ENCODE measurements at regions not wholly inside any gene's neighbourhood (a gene's known extent, or its start where the extent isn't known, plus 50 kb on each side); places are given as distances from the start of the nearest gene placed in this dataset.
"Not testable (repeated sequence)": the region's sequence is repeated elsewhere in the genome, so short reads cannot be mapped to it uniquely, and the experiment has no call there.

DNA sequence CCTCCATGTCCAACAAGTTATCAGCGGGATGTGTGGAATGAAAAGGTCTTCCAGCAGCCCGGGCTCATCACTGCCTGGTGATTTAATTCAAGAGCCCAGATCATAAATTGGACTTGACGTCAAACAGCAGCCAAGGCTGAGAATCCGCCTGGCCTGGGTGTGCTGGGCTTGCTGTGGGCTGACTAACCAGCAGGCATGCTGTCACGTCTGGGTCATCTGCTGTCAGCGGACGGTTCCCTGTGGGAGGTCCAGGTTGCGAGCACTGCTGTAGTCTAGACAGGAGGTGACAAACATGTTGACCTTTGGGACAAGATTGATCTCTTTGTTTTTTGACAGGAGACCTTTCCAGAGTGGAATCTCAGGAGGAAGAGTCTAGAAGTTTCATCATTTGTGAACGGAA, 289.7 kb downstream of the OSTF1 start:
- Histone ChIP-seq H3K9ac (ENCODE audit: low read depth, low read length) (no peak overlapping the region), H3K27ac (ENCODE audit: low read depth, low read length) (no peak overlapping the region), H3K36me3 (ENCODE audit: insufficient read depth, low read length) (no peaks in the 10 kb centered on the region), H3K27me3 (ENCODE audit: insufficient read depth, low read length) (no peaks in the 10 kb centered on the region), H3K9me3 (ENCODE audit: insufficient read depth, low read depth, low read length) (peaks cover 15% of the 10 kb centered on the region), H3K4me3 (ENCODE audit: low read length) (no peak overlapping the region), H3K4me1 (ENCODE audit: insufficient read depth, low read length) (no peaks in the 10 kb centered on the region)
- 90% methylated on average over 9 of the region's 9 CpGs for WGBS

GRCh38 chr9:75378926-75379325, 290.6 kb downstream of the OSTF1 start:
- Histone ChIP-seq H3K9me3 (ENCODE audit: insufficient read depth, low read depth, low read length) (peaks cover 23% of the 10 kb centered on the region), H3K27ac (ENCODE audit: low read depth, low read length) (no peak overlapping the region), H3K27me3 (ENCODE audit: insufficient read depth, low read length) (no peaks in the 10 kb centered on the region), H3K4me3 (ENCODE audit: low read length) (no peak overlapping the region), H3K36me3 (ENCODE audit: insufficient read depth, low read length) (no peaks in the 10 kb centered on the region), H3K4me1 (ENCODE audit: insufficient read depth, low read length) (no peaks in the 10 kb centered on the region), H3K9ac (ENCODE audit: low read depth, low read length) (no peak overlapping the region)
- 88% methylated on average over 1 of the region's 1 CpG for WGBS

- peaks cover 46% of the 10 kb centered on the region for H3K9me3 ChIP-seq (ENCODE audit: insufficient read depth, low read depth, low read length)
- no peak overlapping the region for H3K27ac ChIP-seq (ENCODE audit: low read depth, low read length)
- H3K4me3 ChIP-seq (ENCODE audit: low read length) = no peak overlapping the region
- no peaks in the 10 kb centered on the region for H3K27me3 ChIP-seq (ENCODE audit: insufficient read depth, low read length)
- 92% methylated on average over 2 of the region's 2 CpGs for WGBS
- peaks cover 7% of the 10 kb centered on the region; the same call in 1 of the 2 replicates for H3K36me3 ChIP-seq (ENCODE audit: insufficient read depth, low read length)
- no peak overlapping the region for H3K9ac ChIP-seq (ENCODE audit: low read depth, low read length)
- no peaks in the 10 kb centered on the region for H3K4me1 ChIP-seq (ENCODE audit: insufficient read depth, low read length)
Observed at GRCh38 chr9:75382126-75382525, 293.8 kb downstream of the OSTF1 start.

GRCh38 chr9:75383420-75384034, 295.2 kb downstream of the OSTF1 start:
- not testable (repeated sequence) for H3K36me3 ChIP-seq (ENCODE audit: insufficient read depth, low read length); H3K4me3 ChIP-seq (ENCODE audit: low read length); H3K9ac ChIP-seq (ENCODE audit: low read depth, low read length); H3K4me1 ChIP-seq (ENCODE audit: insufficient read depth, low read length); H3K27me3 ChIP-seq (ENCODE audit: insufficient read depth, low read length)
- Histone ChIP-seq H3K9me3 (ENCODE audit: insufficient read depth, low read depth, low read length) (peaks cover 46% of the 10 kb centered on the region), H3K27ac (ENCODE audit: low read depth, low read length) (peak overlapping the region; percentile 99)
- 81% methylated on average over 1 of the region's 1 CpG for WGBS

DNA sequence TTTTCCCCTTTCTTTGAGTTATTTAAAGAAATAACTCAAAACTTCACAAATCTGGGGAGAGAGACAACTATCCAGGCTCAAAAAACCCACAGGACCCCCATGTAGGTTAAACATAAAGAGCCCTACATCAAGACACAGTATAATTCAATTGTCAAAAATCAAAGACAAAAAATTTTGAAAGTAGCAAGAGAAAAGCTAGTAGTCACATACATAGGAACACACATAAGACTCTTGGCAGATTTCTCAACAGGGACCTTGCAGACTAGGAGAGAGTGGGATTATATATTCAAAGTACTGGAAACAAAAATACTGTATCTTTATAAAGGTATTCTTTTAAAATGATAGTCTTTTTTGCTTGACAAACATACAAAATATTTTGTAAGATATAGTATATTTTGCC, 296.9 kb downstream of the OSTF1 start:
- no peak overlapping the region for H3K27ac ChIP-seq (ENCODE audit: low read depth, low read length)
- H3K27me3 ChIP-seq (ENCODE audit: insufficient read depth, low read length) = no peaks in the 10 kb centered on the region
- no peaks in the 10 kb centered on the region for H3K4me1 ChIP-seq (ENCODE audit: insufficient read depth, low read length)
- H3K9me3 ChIP-seq (ENCODE audit: insufficient read depth, low read depth, low read length) = peaks cover 45% of the 10 kb centered on the region
- H3K4me3 ChIP-seq (ENCODE audit: low read length) = no peak overlapping the region
- no peak overlapping the region for H3K9ac ChIP-seq (ENCODE audit: low read depth, low read length)
- peaks cover 7% of the 10 kb centered on the region; the same call in 1 of the 2 replicates for H3K36me3 ChIP-seq (ENCODE audit: insufficient read depth, low read length)

DNA sequence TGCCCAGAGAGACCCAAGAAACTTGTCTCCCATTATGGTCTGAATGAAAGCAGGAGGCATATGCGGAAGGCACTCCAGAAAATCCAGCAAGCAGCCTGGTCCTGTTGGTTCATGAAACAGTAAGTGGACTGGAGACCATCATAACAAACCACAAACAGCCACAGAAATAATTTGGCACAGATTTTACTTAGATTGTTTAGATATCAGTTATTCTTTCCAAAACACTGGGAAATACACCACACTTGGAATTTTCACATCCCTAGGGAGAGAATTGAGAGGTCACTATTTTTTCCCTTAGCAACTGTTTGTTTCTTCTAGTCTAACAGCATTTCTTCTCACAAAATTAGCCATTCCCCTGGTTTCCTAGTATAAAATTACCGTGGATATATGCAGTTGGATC, 300.8 kb downstream of the OSTF1 start:
- Histone ChIP-seq H3K27me3 (ENCODE audit: insufficient read depth, low read length) (no peaks in the 10 kb centered on the region), H3K36me3 (ENCODE audit: insufficient read depth, low read length) (peaks cover 5% of the 10 kb centered on the region; the same call in 1 of the 2 replicates), H3K9me3 (ENCODE audit: insufficient read depth, low read depth, low read length) (peaks cover 21% of the 10 kb centered on the region), H3K4me3 (ENCODE audit: low read length) (no peak overlapping the region), H3K4me1 (ENCODE audit: insufficient read depth, low read length) (no peaks in the 10 kb centered on the region), H3K9ac (ENCODE audit: low read depth, low read length) (no peak overlapping the region), H3K27ac (ENCODE audit: low read depth, low read length) (no peak overlapping the region)
- WGBS = 88% methylated on average over 2 of the region's 2 CpGs

DNA sequence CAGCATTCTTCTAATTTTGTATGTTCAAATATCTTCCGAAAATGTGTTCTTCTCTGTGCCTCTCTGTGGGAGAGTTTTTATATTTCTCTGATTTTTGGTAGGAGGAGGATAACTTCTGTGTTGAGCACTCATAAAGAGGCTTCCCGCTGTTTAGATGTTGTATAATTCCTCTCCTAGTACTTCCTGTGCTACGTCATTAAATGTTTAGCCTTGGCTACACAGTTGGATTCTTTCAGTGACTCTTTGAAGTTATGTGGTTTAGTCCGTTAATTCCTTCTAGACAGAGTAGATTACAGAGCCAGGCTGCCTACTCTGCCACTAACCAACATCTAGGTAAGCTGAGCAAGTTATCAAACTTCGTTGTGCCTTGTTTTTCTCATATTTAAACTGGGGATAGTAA, 302.6 kb downstream of the OSTF1 start:
- no peak overlapping the region for H3K27ac ChIP-seq (ENCODE audit: low read depth, low read length)
- no peak overlapping the region for H3K9ac ChIP-seq (ENCODE audit: low read depth, low read length)
- H3K4me3 ChIP-seq (ENCODE audit: low read length) = no peak overlapping the region
- 93% methylated on average over 5 of the region's 5 CpGs for WGBS
- H3K9me3 ChIP-seq (ENCODE audit: insufficient read depth, low read depth, low read length) = peaks cover 3% of the 10 kb centered on the region; the same call in 1 of the 2 replicates
- H3K36me3 ChIP-seq (ENCODE audit: insufficient read depth, low read length) = no peaks in the 10 kb centered on the region
- no peaks in the 10 kb centered on the region for H3K4me1 ChIP-seq (ENCODE audit: insufficient read depth, low read length)
- no peaks in the 10 kb centered on the region for H3K27me3 ChIP-seq (ENCODE audit: insufficient read depth, low read length)

DNA sequence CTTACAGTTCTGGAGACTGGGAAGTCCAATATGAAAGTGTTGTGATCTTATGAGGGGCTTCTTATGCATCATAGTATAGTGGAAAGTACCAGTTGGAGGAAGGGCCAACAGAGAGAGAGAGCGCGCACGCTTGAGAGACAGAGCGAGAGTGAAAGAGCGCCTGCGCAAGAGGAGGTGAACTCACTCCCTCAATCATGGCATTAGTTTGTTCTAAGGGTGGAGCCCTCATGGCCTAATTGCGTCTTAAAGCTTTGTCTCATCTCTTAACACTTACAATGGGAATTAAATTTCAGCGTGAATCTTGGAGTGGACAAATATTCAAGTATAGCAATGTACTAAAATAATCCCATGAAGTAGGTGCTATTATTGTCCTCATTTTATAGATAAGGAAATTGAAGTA, 303.2 kb downstream of the OSTF1 start:
- Histone ChIP-seq H3K27ac (ENCODE audit: low read depth, low read length) (no peak overlapping the region), H3K4me1 (ENCODE audit: insufficient read depth, low read length) (no peaks in the 10 kb centered on the region), H3K9ac (ENCODE audit: low read depth, low read length) (no peak overlapping the region), H3K4me3 (ENCODE audit: low read length) (no peak overlapping the region), H3K27me3 (ENCODE audit: insufficient read depth, low read length) (no peaks in the 10 kb centered on the region), H3K9me3 (ENCODE audit: insufficient read depth, low read depth, low read length) (no peaks in the 10 kb centered on the region; the same call in 1 of the 2 replicates), H3K36me3 (ENCODE audit: insufficient read depth, low read length) (no peaks in the 10 kb centered on the region)
- 99% methylated on average over 6 of the region's 8 CpGs for WGBS

GRCh38 chr9:75395336-75395735, 307.0 kb downstream of the OSTF1 start:
- Histone ChIP-seq H3K36me3 (ENCODE audit: insufficient read depth, low read length) (no peaks in the 10 kb centered on the region), H3K9me3 (ENCODE audit: insufficient read depth, low read depth, low read length) (no peaks in the 10 kb centered on the region), H3K27me3 (ENCODE audit: insufficient read depth, low read length) (no peaks in the 10 kb centered on the region), H3K4me1 (ENCODE audit: insufficient read depth, low read length) (no peaks in the 10 kb centered on the region), H3K27ac (ENCODE audit: low read depth, low read length) (no peak overlapping the region), H3K9ac (ENCODE audit: low read depth, low read length) (no peak overlapping the region), H3K4me3 (ENCODE audit: low read length) (no peak overlapping the region)

DNA sequence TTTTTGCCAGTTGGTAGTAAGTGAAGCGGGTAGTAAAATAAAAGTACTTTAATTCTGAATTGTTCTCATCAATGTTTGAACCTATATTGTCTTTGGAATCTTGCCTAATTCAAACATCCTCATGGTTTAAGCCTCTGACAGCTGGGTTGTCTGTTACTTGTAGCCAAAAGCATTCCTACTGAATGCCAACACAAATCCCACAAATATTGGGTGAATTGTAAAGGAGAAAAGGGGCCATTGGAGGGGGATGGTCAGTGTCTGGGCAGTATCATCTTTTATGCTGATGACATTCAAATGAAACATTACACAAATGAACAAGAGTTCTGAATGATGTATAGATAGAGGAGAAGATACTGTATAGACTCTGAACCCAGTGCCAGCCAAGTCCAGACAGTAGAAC, 309.5 kb downstream of the OSTF1 start:
- no peak overlapping the region for H3K4me3 ChIP-seq (ENCODE audit: low read length)
- WGBS = no CpG with 5 or more reads among the region's 1 CpG
- H3K27ac ChIP-seq (ENCODE audit: low read depth, low read length) = no peak overlapping the region
- no peaks in the 10 kb centered on the region for H3K9me3 ChIP-seq (ENCODE audit: insufficient read depth, low read depth, low read length)
- H3K9ac ChIP-seq (ENCODE audit: low read depth, low read length) = no peak overlapping the region
- no peaks in the 10 kb centered on the region for H3K4me1 ChIP-seq (ENCODE audit: insufficient read depth, low read length)
- H3K27me3 ChIP-seq (ENCODE audit: insufficient read depth, low read length) = no peaks in the 10 kb centered on the region
- no peaks in the 10 kb centered on the region for H3K36me3 ChIP-seq (ENCODE audit: insufficient read depth, low read length)

DNA sequence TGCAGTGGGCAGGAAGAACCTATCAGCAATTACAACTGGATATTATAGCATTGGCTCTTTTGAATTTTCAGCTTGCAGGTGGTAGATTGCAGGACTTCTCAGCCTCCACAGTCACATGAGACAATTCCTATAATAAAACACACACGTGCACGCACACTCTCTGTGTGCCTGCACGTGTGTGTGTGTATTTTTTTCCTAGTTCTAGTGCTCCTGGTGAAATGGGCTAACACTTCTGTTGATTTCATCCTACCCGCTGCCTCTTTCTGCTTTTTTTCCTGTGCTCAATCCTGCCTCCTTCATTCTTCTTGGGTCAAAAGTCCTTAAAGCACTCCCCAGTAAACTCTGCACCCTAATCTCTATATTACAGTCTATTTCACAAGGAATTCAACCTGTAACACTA, 320.1 kb downstream of the OSTF1 start:
- 94% methylated on average over 4 of the region's 4 CpGs for WGBS
- Histone ChIP-seq H3K9me3 (ENCODE audit: insufficient read depth, low read depth, low read length) (no peaks in the 10 kb centered on the region), H3K4me3 (ENCODE audit: low read length) (no peak overlapping the region), H3K36me3 (ENCODE audit: insufficient read depth, low read length) (no peaks in the 10 kb centered on the region), H3K9ac (ENCODE audit: low read depth, low read length) (no peak overlapping the region), H3K27me3 (ENCODE audit: insufficient read depth, low read length) (no peaks in the 10 kb centered on the region), H3K4me1 (ENCODE audit: insufficient read depth, low read length) (no peaks in the 10 kb centered on the region), H3K27ac (ENCODE audit: low read depth, low read length) (no peak overlapping the region)

GRCh38 chr9:75410405-75410804, 322.1 kb downstream of the OSTF1 start:
- H3K9me3 ChIP-seq (ENCODE audit: insufficient read depth, low read depth, low read length) = no peaks in the 10 kb centered on the region
- 93% methylated on average over 4 of the region's 4 CpGs for WGBS
- no peak overlapping the region for H3K9ac ChIP-seq (ENCODE audit: low read depth, low read length)
- H3K27me3 ChIP-seq (ENCODE audit: insufficient read depth, low read length) = no peaks in the 10 kb centered on the region
- no peaks in the 10 kb centered on the region for H3K36me3 ChIP-seq (ENCODE audit: insufficient read depth, low read length)
- no peaks in the 10 kb centered on the region; the same call in 1 of the 2 replicates for H3K4me1 ChIP-seq (ENCODE audit: insufficient read depth, low read length)
- H3K27ac ChIP-seq (ENCODE audit: low read depth, low read length) = no peak overlapping the region
- H3K4me3 ChIP-seq (ENCODE audit: low read length) = no peak overlapping the region
